Epithelial cell of esophagus (primary cell): ENCODE measurements at regions not wholly inside any gene's neighbourhood (a gene's known extent, or its start where the extent isn't known, plus 50 kb on each side); places are given as distances from the start of the nearest gene placed in this dataset.
A peak's percentile ranks its signal among the peaks of the same experiment; 100 is the strongest.

Experiments
- DNase-seq: peaks from one replicate; pipeline ENCODE4 v3.0.0; 2010; ENCODE audit warnings: low read depth
- H3K4me3 ChIP-seq: 2 replicates; pipeline ENCODE4 v1.5.1; 2011; ENCODE audit warnings: mild to moderate bottlenecking, low read length, control low read depth
- TF ChIP-seq, protein P1 (sequence below): IDR thresholded peaks from 2 replicates; pipeline ENCODE4 v1.5.1; 2011; ENCODE audit warnings: low read depth, mild to moderate bottlenecking, low read length, control low read depth, inconsistent platforms; ENCODE audit not compliant: insufficient read depth; ENCODE audit errors: missing control alignments

DNA sequence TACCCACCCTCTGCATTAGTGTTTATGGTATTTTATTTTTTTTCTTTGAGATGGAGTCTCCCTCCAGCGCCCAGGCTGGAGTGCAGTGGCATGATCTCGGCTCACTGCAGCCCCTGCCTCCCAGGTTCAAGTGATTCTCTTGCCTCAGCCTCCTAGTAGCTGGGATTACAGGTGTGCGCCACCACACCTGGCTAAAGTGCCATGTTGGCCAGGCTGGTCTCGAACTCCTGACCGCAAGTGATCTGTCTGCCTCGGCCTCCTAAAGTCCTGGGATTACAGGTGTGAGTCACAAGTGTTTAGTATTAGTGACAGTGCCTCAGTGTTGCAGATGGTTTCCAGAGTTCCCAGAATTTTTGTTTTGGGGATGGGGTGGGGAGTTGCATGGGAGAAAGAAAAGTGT, 120.3 kb downstream of the NPY start:
- TF ChIP-seq, protein P1, sequence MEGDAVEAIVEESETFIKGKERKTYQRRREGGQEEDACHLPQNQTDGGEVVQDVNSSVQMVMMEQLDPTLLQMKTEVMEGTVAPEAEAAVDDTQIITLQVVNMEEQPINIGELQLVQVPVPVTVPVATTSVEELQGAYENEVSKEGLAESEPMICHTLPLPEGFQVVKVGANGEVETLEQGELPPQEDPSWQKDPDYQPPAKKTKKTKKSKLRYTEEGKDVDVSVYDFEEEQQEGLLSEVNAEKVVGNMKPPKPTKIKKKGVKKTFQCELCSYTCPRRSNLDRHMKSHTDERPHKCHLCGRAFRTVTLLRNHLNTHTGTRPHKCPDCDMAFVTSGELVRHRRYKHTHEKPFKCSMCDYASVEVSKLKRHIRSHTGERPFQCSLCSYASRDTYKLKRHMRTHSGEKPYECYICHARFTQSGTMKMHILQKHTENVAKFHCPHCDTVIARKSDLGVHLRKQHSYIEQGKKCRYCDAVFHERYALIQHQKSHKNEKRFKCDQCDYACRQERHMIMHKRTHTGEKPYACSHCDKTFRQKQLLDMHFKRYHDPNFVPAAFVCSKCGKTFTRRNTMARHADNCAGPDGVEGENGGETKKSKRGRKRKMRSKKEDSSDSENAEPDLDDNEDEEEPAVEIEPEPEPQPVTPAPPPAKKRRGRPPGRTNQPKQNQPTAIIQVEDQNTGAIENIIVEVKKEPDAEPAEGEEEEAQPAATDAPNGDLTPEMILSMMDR: no peak
- no peak overlapping the region for H3K4me3 ChIP-seq
- DNase-seq: no peak

DNA sequence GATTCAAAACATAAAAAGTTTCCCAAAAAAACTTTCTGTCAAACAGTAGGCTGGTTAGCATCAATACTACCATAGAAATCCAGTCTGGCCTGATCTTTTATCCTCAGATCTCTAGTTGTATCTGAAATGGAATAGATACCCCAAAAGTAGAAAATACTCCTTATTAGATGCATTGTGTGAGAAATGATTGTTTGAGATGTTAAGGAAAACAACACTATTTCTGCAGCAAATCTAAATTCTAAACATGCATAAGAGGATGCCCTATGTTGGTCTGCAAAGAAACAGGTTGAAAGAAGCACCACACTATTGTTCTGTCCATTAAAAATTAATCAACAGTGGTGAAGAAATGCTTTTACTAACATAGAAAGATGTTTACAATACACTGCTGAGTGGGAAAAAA, 121.0 kb downstream of the NPY start:
- TF ChIP-seq, protein P1: no peak
- no peak overlapping the region for H3K4me3 ChIP-seq

DNA sequence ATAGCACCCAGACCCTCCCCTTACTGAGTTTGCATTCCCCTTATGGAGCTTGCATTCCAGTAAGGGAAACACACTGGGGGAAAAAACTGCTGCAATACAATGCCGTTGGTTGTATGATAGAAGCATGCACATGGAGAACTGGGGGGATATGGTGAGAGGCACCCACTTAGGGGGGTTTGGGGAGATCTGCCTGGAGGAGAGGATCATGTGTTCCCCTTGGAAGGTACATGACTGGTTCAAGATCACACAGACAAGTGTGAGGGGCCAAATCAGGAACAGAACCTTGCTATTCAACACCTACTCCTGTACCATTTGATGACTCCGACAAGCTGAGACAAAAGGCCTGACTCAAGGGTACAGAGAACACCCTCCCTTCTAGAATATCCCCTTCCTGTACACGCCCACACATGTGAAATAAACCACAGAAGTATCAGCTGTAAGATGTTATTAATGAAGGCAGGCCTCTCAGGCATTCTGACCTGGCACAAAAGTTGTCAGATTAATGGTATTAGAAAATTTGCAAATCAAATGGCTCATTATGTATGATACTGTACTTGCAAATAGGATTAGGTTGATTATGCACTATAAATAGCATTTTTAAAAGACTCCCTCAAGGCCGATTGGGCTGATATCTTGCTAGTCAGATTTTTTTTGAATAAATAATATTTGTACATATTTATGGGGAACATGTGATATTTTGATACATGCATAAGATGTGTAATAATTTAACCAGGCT, 122.2 kb downstream of the NPY start:
- DNase-seq: peak; percentile 85
- no peak overlapping the region for H3K4me3 ChIP-seq
- TF ChIP-seq, protein P1: no peak

More for the DNA sequence above, 121.0 kb downstream of the NPY start:
- no peak for DNase-seq

DNA sequence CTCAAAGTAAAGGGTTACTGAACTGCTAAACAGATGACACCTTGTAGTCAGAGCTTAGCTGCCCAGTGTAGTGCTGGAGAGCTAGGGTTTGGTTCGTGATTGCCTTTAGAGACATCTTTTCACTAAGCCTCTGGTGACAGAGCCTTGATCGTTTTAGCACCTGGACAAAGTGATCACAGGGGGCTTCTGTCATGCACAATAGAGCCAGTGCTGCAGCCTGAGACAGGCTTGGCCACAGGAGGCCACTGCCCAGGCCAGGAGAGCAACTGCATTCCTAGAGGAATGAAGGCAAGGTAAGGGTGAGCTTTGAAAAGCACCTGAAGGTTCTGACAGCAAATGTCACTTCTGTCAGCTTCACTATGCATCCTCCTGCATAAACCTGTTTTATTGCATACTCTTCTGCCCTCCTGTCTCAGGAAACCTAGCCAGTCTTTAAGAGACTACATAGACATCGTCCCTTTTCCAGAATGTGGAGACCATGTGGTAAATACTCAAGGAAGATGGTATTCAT, 122.9 kb downstream of the NPY start:
- DNase-seq: no peak
- H3K4me3 ChIP-seq: no peak overlapping the region
- TF ChIP-seq, protein P1: no peak

DNA sequence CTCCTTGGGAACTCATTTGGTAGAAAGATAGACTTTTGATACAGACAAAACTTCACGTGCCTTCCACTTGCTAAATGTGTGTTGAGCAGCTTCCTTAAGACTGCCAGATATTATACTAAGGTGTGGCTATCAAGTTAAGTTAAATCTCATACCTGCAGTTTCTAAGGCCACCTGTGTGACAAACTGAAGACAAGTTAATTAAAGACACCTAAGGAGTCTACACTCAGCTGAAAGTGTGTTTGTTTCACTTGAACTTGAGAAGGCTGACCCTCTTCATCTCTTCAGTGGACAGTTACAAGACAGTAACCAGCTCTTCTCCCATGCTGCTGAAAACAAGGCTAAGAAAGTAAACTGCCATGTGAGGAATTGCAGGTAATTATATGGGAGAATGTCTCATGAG, 124.0 kb downstream of the NPY start:
- H3K4me3 ChIP-seq: no peak overlapping the region
- TF ChIP-seq, protein P1: no peak
- no peak for DNase-seq

DNA sequence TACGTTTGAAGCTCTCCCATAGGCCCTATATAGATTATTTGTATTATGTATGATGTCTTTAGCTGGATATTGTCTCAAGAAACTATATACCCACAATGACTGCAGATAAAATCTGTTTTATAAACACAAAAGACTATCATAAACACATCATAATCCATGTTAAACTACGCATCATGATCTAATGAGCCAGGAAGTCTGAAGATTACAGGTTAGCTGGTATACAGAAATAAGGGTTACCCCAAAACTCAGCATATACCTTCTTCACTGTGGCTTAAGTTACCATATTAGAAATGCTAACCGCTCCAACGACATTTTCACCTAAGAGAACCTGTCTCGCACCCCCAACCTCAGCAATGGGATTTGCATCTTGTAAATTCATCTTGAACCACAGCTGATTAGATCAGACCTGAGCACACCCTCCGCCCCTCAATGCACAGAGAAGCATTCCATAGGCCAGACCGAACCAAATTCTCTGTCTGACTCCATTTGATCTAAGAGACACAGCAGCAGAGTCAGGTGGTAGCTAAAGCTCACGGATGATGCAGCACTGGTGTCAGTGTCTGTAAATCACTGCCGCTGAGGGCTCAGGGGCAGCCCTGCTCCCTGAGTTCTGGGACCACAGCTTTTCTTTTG, 124.9 kb downstream of the NPY start:
- TF ChIP-seq, protein P1: no peak
- no peak overlapping the region for H3K4me3 ChIP-seq
- no peak for DNase-seq
